ENCODE measurements at regions not wholly inside any gene's neighbourhood (a gene's known extent, or its start where the extent isn't known, plus 50 kb on each side); places are given as distances from the start of the nearest gene placed in this dataset.

- no peak for TF ChIP-seq CTCF (IDR thresholded peaks at IDR 0.05)
- TF ChIP-seq POLR2A (IDR thresholded peaks at IDR 0.05; ENCODE audit: low read depth) = no peak
- no peak for TF ChIP-seq EP300 (IDR thresholded peaks at IDR 0.05)
Measured at GRCh38 chr1:55310505-55310971, 95.4 kb upstream of the USP24 start.
